H1 (cell line): ENCODE measurements at regions not wholly inside any gene's neighbourhood (a gene's known extent, or its start where the extent isn't known, plus 50 kb on each side); places are given as distances from the start of the nearest gene placed in this dataset.

Experiments used
- CTCF ChIA-PET: fragments of 300-600 bp; sonication (Branson Sonifier 250); formaldehyde crosslinking; loops from one replicate; lab custom pipeline; 2021; ENCODE audit not compliant: partially characterized antibody; lab: Charles Lee
- POLR2A ChIA-PET: fragments of 300-600 bp; sonication (Branson Sonifier 250); formaldehyde crosslinking; loops from one replicate; lab custom pipeline; 2021; ENCODE audit warnings: inconsistent platforms; ENCODE audit not compliant: partially characterized antibody; lab: Charles Lee
- DNase-seq, 2 experiments: peaks; one replicate each; pipeline versions ENCODE4 v3.0.0 to v3.0.0-alpha.2; 2010 to 2022; ENCODE audit warnings: low spot score in 2 of 2, low read depth in 1 of 2, mixed read lengths in 1 of 2
- FAIRE-seq: peaks from 2 replicates; lab custom pipeline; 2011; peaks lifted over from hg19 to GRCh38; lab: Jason Lieb, UNC
- H2AFZ ChIP-seq: 2 replicates; pipeline ENCODE4 v1.8.1; 2012; ENCODE audit warnings: low read length, inconsistent platforms
- H2AK5ac ChIP-seq: 2 replicates; pipeline ENCODE4 v1.6.1; 2013; ENCODE audit warnings: low read depth, low read length
- H2BK120ac ChIP-seq: replicated peaks from 2 replicates; pipeline ENCODE3; 2013; ENCODE audit warnings: low read depth, low read length, inconsistent platforms
- H2BK12ac ChIP-seq: 2 replicates; pipeline ENCODE4 v1.6.1; 2013; ENCODE audit warnings: low read depth, low read length
- H2BK15ac ChIP-seq: 2 replicates; pipeline ENCODE4 v1.6.1; 2013; ENCODE audit warnings: low read length
- H2BK20ac ChIP-seq: 2 replicates; pipeline ENCODE4 v1.6.1; 2013; ENCODE audit warnings: low read length
- H2BK5ac ChIP-seq: 2 replicates; pipeline ENCODE4 v1.6.1; 2013; ENCODE audit warnings: low read depth, low read length
- H3K14ac ChIP-seq: 2 replicates; pipeline ENCODE4 v1.6.1; 2013; ENCODE audit warnings: inconsistent platforms; ENCODE audit not compliant: insufficient read length
- H3K18ac ChIP-seq: 2 replicates; pipeline ENCODE4 v1.6.1; 2013; ENCODE audit warnings: low read length; ENCODE audit errors: extremely low read depth
- H3K23ac ChIP-seq: 2 replicates; pipeline ENCODE4 v1.6.1; 2013; ENCODE audit warnings: inconsistent platforms; ENCODE audit not compliant: insufficient read length
- H3K23me2 ChIP-seq: 2 replicates; pipeline ENCODE4 v1.6.1; 2013; ENCODE audit warnings: low read depth, low read length
- H3K27ac ChIP-seq: 2 replicates; pipeline ENCODE4 v1.6.1; 2011; ENCODE audit warnings: low read depth, low read length, inconsistent platforms
- H3K27me3 ChIP-seq, 4 experiments: replicated peaks in 1 of 4; 1 replicate in 1 of 4; 2 replicates in 3 of 4; pipeline versions ENCODE4 v1.6.1 to v1.8.1; 2011 to 2013; ENCODE audit warnings: low read length in 3 of 4, mild to moderate bottlenecking in 3 of 4, inconsistent platforms in 2 of 4, mixed read lengths in 2 of 4, moderate library complexity in 1 of 4; ENCODE audit not compliant: control insufficient read depth in 3 of 4, insufficient read depth in 3 of 4; ENCODE audit errors: extremely low read depth in 1 of 4
- H3K36me3 ChIP-seq, 4 experiments: 2 replicates each; pipeline versions ENCODE4 v1.6.1 to v1.8.1; 2011 to 2013; ENCODE audit warnings: mild to moderate bottlenecking in 4 of 4, low read length in 3 of 4, moderate library complexity in 2 of 4, control low read depth in 1 of 4, inconsistent platforms in 1 of 4; ENCODE audit not compliant: insufficient read depth in 4 of 4, control insufficient read depth in 2 of 4
- H3K4ac ChIP-seq: replicated peaks from 2 replicates; pipeline ENCODE3; 2013; ENCODE audit warnings: low read length, low read depth, mixed read lengths, inconsistent platforms; ENCODE audit not compliant: insufficient read length
- H3K4me1 ChIP-seq, 4 experiments: replicated peaks in 1 of 4; 1 replicate in 1 of 4; 2 replicates in 3 of 4; pipeline versions ENCODE4 v1.6.1 to v1.8.1; 2011 to 2013; ENCODE audit warnings: low read length in 3 of 4, inconsistent platforms in 2 of 4, mixed read lengths in 1 of 4; ENCODE audit not compliant: insufficient read depth in 4 of 4, control insufficient read depth in 3 of 4
- H3K4me2 ChIP-seq, 2 experiments: 2 replicates each; pipeline versions ENCODE4 v1.6.1 to v1.8.1; 2011 to 2013; ENCODE audit warnings: low read depth in 2 of 2, low read length in 2 of 2, control low read depth in 1 of 2, inconsistent platforms in 1 of 2, mild to moderate bottlenecking in 1 of 2; ENCODE audit not compliant: insufficient read depth in 1 of 2
- H3K4me3 ChIP-seq, 4 experiments: fragments of 200-600, 300-600 bp in 1 of 4; sonication (generic), shearing (Covaris generic), sonication (Bioruptor Twin) in 1 of 4; 2 replicates each; pipeline versions ENCODE4 v1.5.1 to v1.8.1; 2011 to 2016; ENCODE audit warnings: low read length in 4 of 4, low read depth in 3 of 4, control low read depth in 2 of 4, inconsistent platforms in 2 of 4, mild to moderate bottlenecking in 2 of 4, mixed read lengths in 1 of 4, moderate library complexity in 1 of 4; ENCODE audit not compliant: insufficient read depth in 2 of 4; ENCODE audit errors: extremely low read depth in 1 of 4
- H3K56ac ChIP-seq: replicated peaks from 2 replicates; pipeline ENCODE3; 2013; ENCODE audit warnings: low read depth, mild to moderate bottlenecking, mixed read lengths, low read length, inconsistent platforms; ENCODE audit not compliant: insufficient read length
- H3K79me1 ChIP-seq: 2 replicates; pipeline ENCODE4 v1.6.1; 2013; ENCODE audit warnings: low read depth, low read length, control low read depth
- H3K79me2 ChIP-seq, 2 experiments: 2 replicates each; pipeline versions ENCODE4 v1.6.1 to v1.8.1; 2012 to 2013; ENCODE audit warnings: low read length in 2 of 2, mild to moderate bottlenecking in 2 of 2, inconsistent platforms in 1 of 2; ENCODE audit not compliant: insufficient read depth in 2 of 2, control insufficient read depth in 1 of 2
- H3K9ac ChIP-seq, 4 experiments: replicated peaks in 1 of 4; 1 replicate in 1 of 4; 2 replicates in 3 of 4; pipeline versions ENCODE4 v1.6.1 to v1.8.1; 2011 to 2013; ENCODE audit warnings: low read depth in 3 of 4, low read length in 3 of 4, control low read depth in 2 of 4, mild to moderate bottlenecking in 2 of 4, moderate library complexity in 2 of 4, inconsistent platforms in 1 of 4; ENCODE audit errors: extremely low read depth in 1 of 4
- H3K9me3 ChIP-seq, 2 experiments: 2 replicates each; pipeline versions ENCODE4 v1.6.1 to v1.8.1; 2012 to 2013; ENCODE audit warnings: mild to moderate bottlenecking in 2 of 2, moderate library complexity in 2 of 2, control low read depth in 1 of 2, inconsistent platforms in 1 of 2, low read depth in 1 of 2, low read length in 1 of 2, mixed read lengths in 1 of 2; ENCODE audit not compliant: insufficient read depth in 2 of 2
- H4K20me1 ChIP-seq, 2 experiments: replicated peaks in 1 of 2; 2 replicates each; pipeline versions ENCODE3 to v1.8.1; 2011 to 2013; ENCODE audit warnings: inconsistent platforms in 2 of 2, low read length in 2 of 2, mild to moderate bottlenecking in 1 of 2; ENCODE audit not compliant: insufficient read depth in 2 of 2, control insufficient read depth in 1 of 2
- H4K5ac ChIP-seq: 2 replicates; pipeline ENCODE4 v1.6.1; 2013; ENCODE audit warnings: low read length, low read depth, mixed read lengths, inconsistent platforms; ENCODE audit not compliant: insufficient read length
- H4K8ac ChIP-seq: 2 replicates; pipeline ENCODE4 v1.8.0; 2013; ENCODE audit warnings: mild to moderate bottlenecking, moderate library complexity, low read length, inconsistent platforms; ENCODE audit not compliant: insufficient read depth; ENCODE audit errors: extremely low read depth
- H4K91ac ChIP-seq: replicated peaks from 2 replicates; pipeline ENCODE3; 2013; ENCODE audit warnings: low read length, mixed read lengths, inconsistent platforms; ENCODE audit not compliant: insufficient read length
- E2F6 ChIP-seq: IDR thresholded peaks from 2 replicates; pipeline ENCODE4 v1.6.1; 2012; ENCODE audit warnings: inconsistent platforms
- KDM5A ChIP-seq: fragments of 200-600 bp; IDR thresholded peaks from 2 replicates; pipeline ENCODE4 v1.7.1; 2012; ENCODE audit warnings: mild to moderate bottlenecking, low read length, inconsistent platforms, mixed read lengths
- POU5F1 ChIP-seq: IDR thresholded peaks from 2 replicates; pipeline ENCODE4 v1.6.1; 2011; ENCODE audit warnings: low read depth, mild to moderate bottlenecking, low read length, moderate library complexity
- RXRA ChIP-seq: IDR thresholded peaks from 2 replicates; pipeline ENCODE4 v1.6.1; 2011; ENCODE audit warnings: low read depth, mild to moderate bottlenecking, low read length, moderate library complexity; ENCODE audit not compliant: insufficient read depth
- SIRT6 ChIP-seq: IDR thresholded peaks from one replicate; pipeline ENCODE4 v1.7.1; 2012; ENCODE audit warnings: low read length, inconsistent platforms
- TAF1 ChIP-seq: IDR thresholded peaks from 2 replicates; pipeline ENCODE4 v1.6.1; 2011; ENCODE audit warnings: mild to moderate bottlenecking, low read depth, low read length
- WGBS, 2 experiments: shearing (Covaris generic) in 1 of 2; methylation state at CpG; one replicate each; pipeline versions ENCODE4 v1.1.6 to v1.1.7; 2013 to 2015; ENCODE audit warnings: low lambda C conversion rate in 2 of 2, mixed read lengths in 2 of 2, inconsistent platforms in 1 of 2, low coverage in 1 of 2, missing lambda C conversion rate in 1 of 2; ENCODE audit not compliant: insufficient replicate concordance in 2 of 2, insufficient coverage in 1 of 2, insufficient read length in 1 of 2; ENCODE audit errors: extremely low coverage in 1 of 2, missing lambda C conversion rate in 1 of 2; 5-methylcytosine and 5-hydroxymethylcytosine counted together
- TF ChIP-seq, protein P1 (sequence below): IDR thresholded peaks from 2 replicates; pipeline ENCODE4 v1.6.1; 2011; ENCODE audit warnings: low read length, improper control_type of control experiment

- FAIRE-seq = no peak
- Histone ChIP-seq H2BK5ac (no peak overlapping the region), H3K23ac (peak overlapping the region; percentile 39), H3K4me2 (no peak overlapping the region), H3K56ac (no peak overlapping the region), H4K8ac (no peak overlapping the region), H3K14ac (no peak overlapping the region), H3K27me3 (no peaks in the 10 kb centered on the region), H2AFZ (no peak overlapping the region), H3K79me1 (no peaks in the 10 kb centered on the region), H3K4me3 (no peak overlapping the region), H2BK120ac (no peak overlapping the region), H4K5ac (no peak overlapping the region), H4K91ac (no peak overlapping the region), H3K27ac (no peak overlapping the region), H3K4ac (no peak overlapping the region)
- 92% methylated on average over 1 of the region's 1 CpG; no CpG with 5 or more reads in 1 of the 2 experiments for WGBS, 2 experiments
- CTCF ChIA-PET = interaction anchor here (0.8 to 3.0 kb wide), 7 partner anchors 19 to 213 kb away, joined by 4 to 15 read pairs (median 7); no protein-coding TSS in a partner anchor
- TF ChIP-seq TAF1 = no peak
- TF ChIP-seq E2F6 = no peak
- no peak for TF ChIP-seq KDM5A
- no peak for TF ChIP-seq POU5F1
- TF ChIP-seq, protein P1, sequence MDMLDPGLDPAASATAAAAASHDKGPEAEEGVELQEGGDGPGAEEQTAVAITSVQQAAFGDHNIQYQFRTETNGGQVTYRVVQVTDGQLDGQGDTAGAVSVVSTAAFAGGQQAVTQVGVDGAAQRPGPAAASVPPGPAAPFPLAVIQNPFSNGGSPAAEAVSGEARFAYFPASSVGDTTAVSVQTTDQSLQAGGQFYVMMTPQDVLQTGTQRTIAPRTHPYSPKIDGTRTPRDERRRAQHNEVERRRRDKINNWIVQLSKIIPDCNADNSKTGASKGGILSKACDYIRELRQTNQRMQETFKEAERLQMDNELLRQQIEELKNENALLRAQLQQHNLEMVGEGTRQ = no peak
- no peak for TF ChIP-seq SIRT6
- no peak for TF ChIP-seq RXRA
- TF ChIP-seq, all 59 proteins: peak for 0
- Histone ChIP-seq H3K4me1 (no peaks in the 10 kb centered on the region), H2BK15ac (no peak overlapping the region), H3K36me3 (no peaks in the 10 kb centered on the region), H3K79me2 (no peaks in the 10 kb centered on the region), H4K20me1 (no peaks in the 10 kb centered on the region), H3K23me2 (no peaks in the 10 kb centered on the region), H3K18ac (no peak overlapping the region), H2AK5ac (no peak overlapping the region), H2BK20ac (no peak overlapping the region), H3K9me3 (no peaks in the 10 kb centered on the region), H2BK12ac (no peak overlapping the region), H3K9ac (no peak overlapping the region)
- POLR2A ChIA-PET = no interaction called here
- DNase-seq = no peak
Observed at GRCh38 chr2:16737812-16738211, 72.2 kb upstream of the CYRIA start.
